ENCODE measurements at regions not wholly inside any gene's neighbourhood (a gene's known extent, or its start where the extent isn't known, plus 50 kb on each side); places are given as distances from the start of the nearest gene placed in this dataset.

DNA sequence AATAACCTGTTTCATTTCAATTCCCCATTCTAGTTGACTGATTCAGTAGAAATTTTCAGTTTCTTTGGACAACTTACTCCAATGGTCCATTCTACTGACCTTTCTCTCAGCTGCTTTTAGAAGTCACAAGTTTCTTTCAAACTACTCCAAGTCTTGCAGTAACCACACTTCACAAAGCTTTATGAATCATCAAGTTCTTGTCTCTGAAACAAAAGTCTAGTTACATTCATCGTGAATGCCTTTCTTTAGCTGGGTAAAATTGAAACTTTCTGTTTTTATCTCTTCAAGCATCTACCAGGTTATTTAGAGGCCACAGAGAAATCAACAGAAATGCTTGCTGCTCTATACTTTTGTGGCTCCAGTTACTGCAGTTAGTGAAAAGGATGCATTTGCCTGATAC, 405.4 kb downstream of the TMEM232 start:
- Histone ChIP-seq H3K27ac (no peak overlapping the region), H3K4me1 (no peaks in the 10 kb centered on the region), H3K9me3 (no peaks in the 10 kb centered on the region), H3K36me3 (no peaks in the 10 kb centered on the region), H3K27me3 (no peaks in the 10 kb centered on the region), H3K4me3 (no peak overlapping the region)
- DNase-seq (no peak), ATAC-seq (no peak)
- WGBS (ENCODE audit: insufficient coverage, low coverage, low lambda C conversion rate, missing lambda C conversion rate), result 44% methylated on average over 1 of the region's 1 CpG
- intact Hi-C loops (cut with DNase I), result no loop called here
- TF ChIP-seq POLR2A (IDR thresholded peaks at IDR 0.05), result no peak
- TF ChIP-seq, protein P1, sequence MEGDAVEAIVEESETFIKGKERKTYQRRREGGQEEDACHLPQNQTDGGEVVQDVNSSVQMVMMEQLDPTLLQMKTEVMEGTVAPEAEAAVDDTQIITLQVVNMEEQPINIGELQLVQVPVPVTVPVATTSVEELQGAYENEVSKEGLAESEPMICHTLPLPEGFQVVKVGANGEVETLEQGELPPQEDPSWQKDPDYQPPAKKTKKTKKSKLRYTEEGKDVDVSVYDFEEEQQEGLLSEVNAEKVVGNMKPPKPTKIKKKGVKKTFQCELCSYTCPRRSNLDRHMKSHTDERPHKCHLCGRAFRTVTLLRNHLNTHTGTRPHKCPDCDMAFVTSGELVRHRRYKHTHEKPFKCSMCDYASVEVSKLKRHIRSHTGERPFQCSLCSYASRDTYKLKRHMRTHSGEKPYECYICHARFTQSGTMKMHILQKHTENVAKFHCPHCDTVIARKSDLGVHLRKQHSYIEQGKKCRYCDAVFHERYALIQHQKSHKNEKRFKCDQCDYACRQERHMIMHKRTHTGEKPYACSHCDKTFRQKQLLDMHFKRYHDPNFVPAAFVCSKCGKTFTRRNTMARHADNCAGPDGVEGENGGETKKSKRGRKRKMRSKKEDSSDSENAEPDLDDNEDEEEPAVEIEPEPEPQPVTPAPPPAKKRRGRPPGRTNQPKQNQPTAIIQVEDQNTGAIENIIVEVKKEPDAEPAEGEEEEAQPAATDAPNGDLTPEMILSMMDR (IDR thresholded peaks at IDR 0.05), result no peak

DNA sequence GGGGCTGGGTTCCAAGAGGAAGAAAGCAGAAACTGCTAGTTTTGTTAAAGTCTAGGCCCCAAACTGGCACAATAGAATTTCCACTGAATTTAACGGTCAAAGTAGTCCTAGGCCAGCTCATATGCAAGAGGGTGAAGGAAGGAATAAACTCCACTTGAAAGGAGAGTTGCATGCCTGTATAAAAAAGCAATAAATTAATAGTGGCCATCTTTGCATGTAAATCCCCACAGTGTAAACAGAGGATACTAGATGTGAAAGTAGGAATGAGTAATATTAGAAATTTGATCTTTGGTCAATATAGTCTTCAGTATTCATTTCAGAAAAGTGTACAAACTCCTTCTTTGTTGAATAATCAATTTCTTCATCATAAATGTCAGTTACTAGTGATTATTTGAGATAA, 403.1 kb downstream of the TMEM232 start:
- ATAC-seq, result no peak
- no CpG with 5 or more reads among the region's 1 CpG for WGBS (ENCODE audit: insufficient coverage, low coverage, low lambda C conversion rate, missing lambda C conversion rate)
- Histone ChIP-seq H3K9me3 (no peaks in the 10 kb centered on the region), H3K4me1 (no peaks in the 10 kb centered on the region), H3K4me3 (no peak overlapping the region), H3K27me3 (no peaks in the 10 kb centered on the region), H3K36me3 (no peaks in the 10 kb centered on the region), H3K27ac (no peak overlapping the region)
- TF ChIP-seq, protein P1 (IDR thresholded peaks at IDR 0.05), result no peak
- TF ChIP-seq POLR2A (IDR thresholded peaks at IDR 0.05), result no peak
- intact Hi-C loops (cut with DNase I), result no loop called here
- no peak for DNase-seq

DNA sequence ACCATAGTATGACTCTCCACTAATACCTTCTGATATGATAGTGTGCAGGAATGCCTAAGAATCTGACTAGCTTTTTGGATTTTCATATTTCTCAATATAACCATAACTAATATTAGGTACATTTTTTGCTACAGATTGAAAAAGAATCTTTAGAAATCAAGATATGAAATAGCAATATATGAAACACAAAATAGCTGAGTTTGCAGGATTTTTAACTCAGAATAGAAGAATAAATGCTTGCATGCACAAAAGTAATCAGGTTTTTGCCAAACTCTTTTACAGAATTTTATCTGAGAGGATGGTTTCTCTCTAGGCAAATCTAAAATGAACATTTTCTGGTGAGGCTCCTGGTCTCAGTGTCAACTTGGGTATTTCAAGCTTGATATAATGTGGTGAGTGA, 402.6 kb downstream of the TMEM232 start:
- H3K27me3 ChIP-seq, result no peaks in the 10 kb centered on the region
- ATAC-seq, result no peak
- DNase-seq, result no peak
- H3K4me1 ChIP-seq, result no peaks in the 10 kb centered on the region
- H3K36me3 ChIP-seq, result no peaks in the 10 kb centered on the region
- no peaks in the 10 kb centered on the region for H3K9me3 ChIP-seq
- intact Hi-C loops (cut with DNase I), result no loop called here
- no peak for TF ChIP-seq POLR2A (IDR thresholded peaks at IDR 0.05)
- TF ChIP-seq, protein P1 (IDR thresholded peaks at IDR 0.05), result no peak
- no peak overlapping the region for H3K4me3 ChIP-seq
- H3K27ac ChIP-seq, result no peak overlapping the region

DNA sequence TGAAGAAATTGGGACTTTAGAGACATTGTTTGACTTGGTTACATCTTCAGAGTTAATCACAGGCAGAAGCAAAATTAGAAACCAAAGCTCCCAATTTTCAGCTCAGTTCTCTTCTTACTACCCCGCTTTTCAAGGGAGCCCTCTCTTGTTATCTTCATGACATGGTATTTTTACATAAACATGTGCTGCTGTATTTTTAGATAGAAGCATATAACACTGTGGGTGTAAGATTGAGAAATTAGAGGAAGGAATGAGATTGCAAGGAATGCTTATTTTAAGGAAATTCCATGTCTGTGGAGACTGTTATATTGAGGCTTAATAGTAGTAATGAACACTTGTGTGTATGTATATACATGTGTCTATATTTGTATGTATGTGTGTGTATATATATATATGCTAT, 401.6 kb downstream of the TMEM232 start:
- H3K9me3 ChIP-seq, result no peaks in the 10 kb centered on the region
- WGBS (ENCODE audit: insufficient coverage, low coverage, low lambda C conversion rate, missing lambda C conversion rate), result 74% methylated on average over 1 of the region's 1 CpG
- H3K4me3 ChIP-seq, result no peak overlapping the region
- peaks cover 0 to 2% (median 0%) of the 10 kb centered on the region in 4 donors for H3K4me1 ChIP-seq
- no peaks in the 10 kb centered on the region for H3K27me3 ChIP-seq
- TF ChIP-seq, protein P1 (IDR thresholded peaks at IDR 0.05), result no peak
- TF ChIP-seq POLR2A (IDR thresholded peaks at IDR 0.05), result no peak
- ATAC-seq (no peak), DNase-seq (no peak)
- H3K36me3 ChIP-seq, result no peaks in the 10 kb centered on the region
- intact Hi-C loops (cut with DNase I), result no loop called here
- H3K27ac ChIP-seq, result no peak overlapping the region

DNA sequence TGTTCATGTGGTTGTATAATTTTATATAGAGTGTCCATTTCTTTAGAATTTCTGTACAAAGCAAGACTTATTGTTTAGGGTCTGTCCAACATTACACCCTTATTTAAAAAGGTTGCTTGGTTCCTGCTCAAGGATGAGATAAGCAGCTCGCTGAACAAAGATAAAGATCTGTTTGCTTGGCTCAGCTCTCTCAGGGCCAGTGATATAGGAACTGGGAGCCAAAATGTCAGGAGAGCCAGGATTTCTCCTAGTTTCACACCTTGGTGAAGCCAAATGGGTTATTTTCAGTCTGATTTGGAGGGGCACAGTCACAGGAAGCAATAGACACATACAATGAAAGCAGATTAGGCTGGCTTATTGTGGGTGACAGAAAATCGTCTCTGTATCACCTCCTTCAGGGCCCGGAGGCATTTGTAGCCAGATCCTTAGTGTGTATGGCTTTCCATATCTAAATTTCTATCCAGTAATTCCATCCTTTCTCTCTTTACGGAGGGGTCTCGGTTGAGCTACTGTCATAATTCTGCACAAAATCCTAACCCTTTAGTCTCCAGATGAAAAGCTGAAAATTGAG, 396.4 kb downstream of the TMEM232 start:
- Histone ChIP-seq H3K4me1 (peaks cover 0 to 4% (median 0%) of the 10 kb centered on the region in 4 donors), H3K4me3 (no peak overlapping the region), H3K9me3 (no peaks in the 10 kb centered on the region), H3K36me3 (no peaks in the 10 kb centered on the region), H3K27ac (no peak overlapping the region), H3K27me3 (no peaks in the 10 kb centered on the region)
- intact Hi-C loops (cut with DNase I), result no loop called here
- DNase-seq, result no peak
- 66% methylated on average over 5 of the region's 5 CpGs for WGBS (ENCODE audit: insufficient coverage, low coverage, low lambda C conversion rate, missing lambda C conversion rate)
- TF ChIP-seq, protein P1 (IDR thresholded peaks at IDR 0.05), result no peak
- TF ChIP-seq POLR2A (IDR thresholded peaks at IDR 0.05), result no peak
- ATAC-seq, result peak in 1 of 4 donors; percentile 42
